GM12865 (cell line): ENCODE measurements at regions not wholly inside any gene's neighbourhood (a gene's known extent, or its start where the extent isn't known, plus 50 kb on each side); places are given as distances from the start of the nearest gene placed in this dataset.

Source experiments
- DNase-seq: peaks from one replicate; pipeline ENCODE4 v3.0.0; 2010; ENCODE audit warnings: low read depth
- H3K4me3 ChIP-seq: 2 replicates; pipeline ENCODE4 v1.5.1; 2011; ENCODE audit warnings: mild to moderate bottlenecking, low read depth, low read length, control low read depth
- CTCF ChIP-seq: IDR thresholded peaks from 2 replicates; pipeline ENCODE4 v1.5.1; 2011; ENCODE audit warnings: low read length, control low read depth, low read depth, inconsistent platforms; ENCODE audit not compliant: insufficient read depth; ENCODE audit errors: missing control alignments

GRCh38 chr2:8399731-8400130 lies 282.1 kb upstream of the ID2 start:
- H3K4me3 ChIP-seq, result no peak overlapping the region
- DNase-seq, result no peak
- TF ChIP-seq CTCF, result no peak

GRCh38 chr2:8400196-8400595 lies 281.7 kb upstream of the ID2 start:
- TF ChIP-seq CTCF, result no peak
- DNase-seq, result no peak
- H3K4me3 ChIP-seq, result no peak overlapping the region

- no peak overlapping the region for H3K4me3 ChIP-seq
- no peak for TF ChIP-seq CTCF
- no peak for DNase-seq
These were observed 279.6 kb upstream of the ID2 start for GRCh38 chr2:8402222-8402621.

- no peak for TF ChIP-seq CTCF
- no peak for DNase-seq
- no peak overlapping the region for H3K4me3 ChIP-seq
These were observed 278.0 kb upstream of the ID2 start for GRCh38 chr2:8403876-8404275.

GRCh38 chr2:8405334-8405733 lies 276.5 kb upstream of the ID2 start:
- no peak overlapping the region for H3K4me3 ChIP-seq
- TF ChIP-seq CTCF, result no peak
- no peak for DNase-seq

GRCh38 chr2:8406271-8406670 lies 275.6 kb upstream of the ID2 start:
- TF ChIP-seq CTCF, result no peak
- DNase-seq, result no peak
- H3K4me3 ChIP-seq, result no peak overlapping the region

GRCh38 chr2:8407332-8407731 lies 274.5 kb upstream of the ID2 start:
- DNase-seq, result peak; percentile 28
- H3K4me3 ChIP-seq, result no peak overlapping the region
- TF ChIP-seq CTCF, result no peak
